HG03354 (cell line): ENCODE measurements at regions not wholly inside any gene's neighbourhood (a gene's known extent, or its start where the extent isn't known, plus 50 kb on each side); places are given as distances from the start of the nearest gene placed in this dataset.
"Not testable (repeated sequence)": the region's sequence is repeated elsewhere in the genome, so short reads cannot be mapped to it uniquely, and the experiment has no call there.

ENCODE experiments used
- ATAC-seq: cut with Tn5 transposase; IDR thresholded peaks from one replicate; pipeline ENCODE4 v1.9.1; 2021; ENCODE audit warnings: mild to moderate bottlenecking; ENCODE audit not compliant: unreplicated experiment, poor library complexity, severe bottlenecking

GRCh38 chr13:62142048-62142447, 726.4 kb upstream of the PCDH20 start:
- no peak for ATAC-seq

GRCh38 chr13:62139597-62139996, 723.9 kb upstream of the PCDH20 start:
- ATAC-seq: no peak

GRCh38 chr13:62137629-62138405, 722.2 kb upstream of the PCDH20 start:
- ATAC-seq: no peak

- no peak for ATAC-seq
These were observed 716.0 kb upstream of the PCDH20 start for GRCh38 chr13:62131604-62132003.

GRCh38 chr13:62130062-62130970, 714.7 kb upstream of the PCDH20 start:
- ATAC-seq: no peak

DNA sequence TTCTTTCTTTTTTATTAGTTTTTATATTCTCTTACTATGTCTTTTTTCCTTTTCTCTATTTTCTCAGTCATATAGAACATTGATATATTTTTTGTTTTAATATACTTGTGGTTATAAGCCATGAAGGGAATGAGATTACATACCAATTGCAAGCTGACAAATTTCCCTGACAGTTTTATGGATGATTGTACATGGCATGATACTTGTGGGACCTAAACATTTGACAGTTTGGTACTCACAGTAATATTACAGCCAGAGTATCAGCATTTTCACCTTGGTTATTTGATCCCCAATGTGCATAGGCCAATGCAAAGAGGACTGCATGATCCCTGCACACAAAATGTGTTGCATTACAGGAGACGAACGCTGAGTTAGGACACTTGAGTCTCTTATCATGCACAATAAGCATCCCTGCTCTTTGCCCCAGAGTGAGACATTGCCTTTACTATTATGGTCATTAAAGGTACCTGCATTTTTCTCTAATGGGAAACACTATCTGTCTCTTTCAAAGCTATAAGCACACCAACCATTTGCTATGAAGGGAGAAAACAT, 713.4 kb upstream of the PCDH20 start:
- ATAC-seq: no peak

GRCh38 chr13:62126400-62126799, 710.8 kb upstream of the PCDH20 start:
- no peak for ATAC-seq

DNA sequence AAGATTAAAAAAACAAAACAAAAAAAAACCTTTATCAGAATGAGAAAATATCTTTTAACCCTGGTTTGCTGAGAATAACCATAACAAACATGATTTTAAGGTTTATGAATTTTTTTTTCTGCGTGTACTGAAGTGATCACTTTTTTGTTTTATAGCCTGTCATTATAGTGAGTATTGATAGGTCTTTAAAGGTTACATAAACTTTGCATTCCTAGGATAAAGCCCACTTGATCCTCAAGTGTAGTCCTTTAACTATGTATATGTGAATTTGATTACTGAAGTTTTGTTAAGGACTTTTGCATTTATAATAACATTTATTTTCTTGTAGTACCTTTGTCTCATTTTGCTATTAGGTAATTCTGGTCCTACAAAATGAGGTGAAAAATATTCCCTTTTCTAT, 709.8 kb upstream of the PCDH20 start:
- ATAC-seq: no peak

GRCh38 chr13:62123409-62123808, 707.8 kb upstream of the PCDH20 start:
- ATAC-seq: no peak

DNA sequence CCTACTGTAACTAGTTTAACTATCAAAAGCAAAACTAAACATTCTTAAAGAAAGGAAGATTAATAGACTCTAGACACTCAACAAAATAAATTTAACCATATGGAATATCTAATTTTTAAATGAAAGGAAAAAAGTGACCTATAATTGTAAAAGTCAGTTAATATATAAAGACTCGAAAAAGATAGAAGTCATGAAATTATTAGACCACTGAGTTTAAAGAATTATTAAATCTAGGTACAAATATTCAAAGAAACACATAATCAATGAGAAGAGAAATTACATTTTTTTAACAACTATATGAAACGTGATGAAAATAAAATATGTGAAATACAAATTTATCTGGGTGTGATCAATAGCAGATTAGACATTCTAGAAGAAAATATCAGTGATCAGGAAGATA, 706.8 kb upstream of the PCDH20 start:
- ATAC-seq: no peak

GRCh38 chr13:62119739-62120700, 704.4 kb upstream of the PCDH20 start:
- no peak for ATAC-seq

GRCh38 chr13:62115831-62116230, 700.2 kb upstream of the PCDH20 start:
- no peak for ATAC-seq

DNA sequence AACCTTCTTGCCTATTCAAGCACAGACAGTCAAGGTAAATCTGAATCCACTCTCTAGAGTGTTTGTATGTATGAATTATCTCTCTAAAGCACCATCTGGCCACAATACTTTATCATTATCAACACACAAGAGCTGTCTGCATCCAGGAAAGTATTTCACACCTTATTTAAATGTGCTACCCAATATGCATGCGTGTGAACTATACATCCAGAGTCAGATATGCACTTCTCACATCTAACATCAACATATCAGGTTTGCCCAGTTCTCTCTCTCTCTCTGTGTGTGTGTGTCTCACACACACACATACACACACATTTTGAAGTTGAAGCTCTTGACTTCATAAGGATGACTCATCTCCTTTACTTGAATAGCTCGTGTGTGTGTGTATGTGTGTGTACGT, 697.5 kb upstream of the PCDH20 start:
- ATAC-seq: no peak

DNA sequence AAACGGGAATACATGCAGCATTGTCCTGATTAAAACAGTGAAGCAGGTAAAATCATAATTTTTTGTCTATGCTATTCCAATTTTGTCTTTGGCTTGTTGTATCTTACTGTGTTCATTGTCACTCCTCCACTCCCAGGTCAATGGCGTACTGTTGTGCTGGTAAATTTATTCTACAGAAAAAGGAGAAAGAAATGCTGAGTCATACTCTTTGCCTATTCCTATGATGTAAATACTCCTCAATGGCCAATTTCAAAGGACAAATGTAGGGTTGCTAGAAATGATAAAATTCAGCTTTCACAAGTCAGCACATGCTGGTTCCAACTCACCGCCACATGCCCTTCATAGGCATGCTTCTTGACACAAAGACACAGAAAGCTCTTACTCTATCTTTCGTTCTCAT, 694.4 kb upstream of the PCDH20 start:
- no peak for ATAC-seq

DNA sequence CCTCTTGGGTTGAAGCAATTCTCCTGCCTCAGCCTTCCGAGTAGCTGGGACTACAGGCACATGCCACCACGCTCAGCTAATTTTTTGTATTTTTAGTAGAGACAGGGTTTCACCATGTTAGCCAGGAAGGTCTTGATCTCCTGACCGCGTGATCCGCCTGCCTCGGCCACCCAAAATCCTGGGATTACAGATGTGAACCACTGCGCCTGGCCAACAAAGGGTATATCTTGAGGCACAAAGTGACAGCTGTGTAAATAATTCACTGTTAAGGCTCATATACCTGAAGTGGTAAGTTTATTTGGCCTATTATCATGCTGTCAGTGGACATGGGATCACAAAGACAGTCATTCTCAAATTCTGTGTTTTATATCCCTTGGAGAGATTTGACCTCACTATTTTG, 688.5 kb upstream of the PCDH20 start:
- ATAC-seq: not testable (repeated sequence)

DNA sequence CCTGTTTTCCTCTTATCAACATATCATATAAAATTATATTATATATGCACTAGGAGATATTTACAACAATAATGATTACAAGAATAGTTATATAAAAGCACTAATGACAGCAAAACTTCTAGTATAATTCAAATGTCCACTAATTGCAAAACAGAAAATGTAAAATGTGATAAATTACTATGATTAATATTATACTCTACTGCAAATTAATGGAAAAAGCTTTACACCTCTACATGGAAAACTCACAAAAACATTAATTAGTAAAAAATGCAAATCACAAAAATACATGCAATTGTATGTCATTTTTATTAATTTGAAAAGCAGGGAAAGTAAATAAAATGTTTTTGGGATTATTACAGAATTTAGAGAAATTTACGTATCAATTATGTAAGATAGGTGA, 681.0 kb upstream of the PCDH20 start:
- no peak for ATAC-seq

DNA sequence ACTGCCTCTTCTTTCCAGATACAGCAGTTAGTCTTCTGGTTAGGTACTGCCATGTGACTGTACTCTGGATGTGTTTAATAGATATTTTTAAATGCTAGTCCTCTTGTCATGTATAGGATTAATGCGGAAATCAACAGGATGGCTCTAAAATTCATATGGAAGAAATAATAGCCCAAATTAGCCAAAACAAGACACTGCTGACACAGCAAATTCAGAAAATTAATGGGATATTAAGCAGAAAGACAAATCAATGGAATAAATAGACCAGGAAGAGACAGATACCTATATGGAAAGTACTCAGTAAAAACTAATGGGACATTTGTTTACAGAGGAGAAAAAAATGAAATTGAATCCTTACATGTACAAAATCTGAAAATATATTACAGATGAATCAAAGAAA, 679.3 kb upstream of the PCDH20 start:
- no peak for ATAC-seq

- ATAC-seq: no peak
These were observed 678.5 kb upstream of the PCDH20 start for GRCh38 chr13:62093984-62094780.

DNA sequence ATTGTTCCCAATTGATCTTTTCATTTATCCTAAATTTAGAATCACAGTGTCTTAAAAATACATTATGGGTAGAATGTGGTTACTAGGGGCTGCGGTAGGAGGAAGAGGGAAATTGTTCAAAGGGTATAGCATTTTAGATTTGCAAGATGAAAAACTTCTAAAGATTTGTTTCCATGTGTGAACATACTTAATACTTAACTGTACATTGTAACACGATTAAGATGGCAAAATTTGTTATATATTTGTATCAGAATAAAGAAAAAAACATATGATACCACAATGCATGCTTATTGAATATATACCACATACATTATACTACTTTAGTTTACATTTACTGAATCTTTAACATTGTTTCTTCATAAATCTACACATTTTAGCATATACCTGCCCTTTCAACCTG, 677.3 kb upstream of the PCDH20 start:
- no peak for ATAC-seq
